GM12874 (cell line): ENCODE measurements at regions not wholly inside any gene's neighbourhood (a gene's known extent, or its start where the extent isn't known, plus 50 kb on each side); places are given as distances from the start of the nearest gene placed in this dataset.

Source experiments
- TF ChIP-seq, protein P1 (sequence below): IDR thresholded peaks from 2 replicates; pipeline ENCODE4 v1.5.1; 2011; ENCODE audit warnings: low read depth, mild to moderate bottlenecking, control low read depth, low read length, moderate library complexity; ENCODE audit not compliant: insufficient read depth

GRCh38 chr4:155114790-155115189 is 93.6 kb upstream of the NPY2R start:
- TF ChIP-seq, protein P1, sequence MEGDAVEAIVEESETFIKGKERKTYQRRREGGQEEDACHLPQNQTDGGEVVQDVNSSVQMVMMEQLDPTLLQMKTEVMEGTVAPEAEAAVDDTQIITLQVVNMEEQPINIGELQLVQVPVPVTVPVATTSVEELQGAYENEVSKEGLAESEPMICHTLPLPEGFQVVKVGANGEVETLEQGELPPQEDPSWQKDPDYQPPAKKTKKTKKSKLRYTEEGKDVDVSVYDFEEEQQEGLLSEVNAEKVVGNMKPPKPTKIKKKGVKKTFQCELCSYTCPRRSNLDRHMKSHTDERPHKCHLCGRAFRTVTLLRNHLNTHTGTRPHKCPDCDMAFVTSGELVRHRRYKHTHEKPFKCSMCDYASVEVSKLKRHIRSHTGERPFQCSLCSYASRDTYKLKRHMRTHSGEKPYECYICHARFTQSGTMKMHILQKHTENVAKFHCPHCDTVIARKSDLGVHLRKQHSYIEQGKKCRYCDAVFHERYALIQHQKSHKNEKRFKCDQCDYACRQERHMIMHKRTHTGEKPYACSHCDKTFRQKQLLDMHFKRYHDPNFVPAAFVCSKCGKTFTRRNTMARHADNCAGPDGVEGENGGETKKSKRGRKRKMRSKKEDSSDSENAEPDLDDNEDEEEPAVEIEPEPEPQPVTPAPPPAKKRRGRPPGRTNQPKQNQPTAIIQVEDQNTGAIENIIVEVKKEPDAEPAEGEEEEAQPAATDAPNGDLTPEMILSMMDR = no peak

DNA sequence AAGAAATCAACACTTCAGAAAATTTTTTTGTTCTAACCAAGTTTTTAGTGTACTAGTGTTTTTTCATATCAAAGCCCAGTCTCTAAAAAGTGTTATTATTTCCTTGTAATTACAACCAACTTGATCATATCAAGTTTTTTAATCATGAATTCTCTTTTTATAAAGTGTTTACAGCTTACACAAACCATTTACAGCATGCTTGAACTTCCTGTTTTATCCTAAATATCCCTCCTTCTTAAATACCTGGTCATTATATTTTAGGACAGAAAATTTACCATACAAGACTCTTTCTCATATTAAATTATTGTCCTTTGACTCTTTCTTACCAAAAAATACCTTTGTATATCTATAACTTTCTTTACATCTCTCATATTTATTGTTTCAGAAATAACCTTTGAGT is 89.4 kb upstream of the NPY2R start:
- TF ChIP-seq, protein P1 = no peak

DNA sequence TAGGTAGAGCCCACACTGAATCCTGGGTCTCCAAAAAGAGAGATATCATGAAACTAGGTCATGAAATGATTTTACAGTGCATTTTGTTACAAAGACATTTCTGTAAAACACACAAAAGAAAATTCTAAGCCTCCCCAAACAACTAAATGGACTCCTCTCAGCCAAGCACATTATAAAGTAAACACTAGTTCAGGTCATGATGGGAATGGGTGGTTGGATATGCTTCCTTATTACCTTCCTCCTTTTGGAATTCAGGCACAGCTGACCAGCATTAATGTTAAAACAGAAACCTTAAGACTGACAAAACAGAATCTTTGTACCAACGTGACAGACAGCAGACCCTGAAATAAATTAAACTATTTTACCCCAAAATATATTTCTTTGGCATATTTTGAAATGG is 87.9 kb upstream of the NPY2R start:
- TF ChIP-seq, protein P1 = no peak

DNA sequence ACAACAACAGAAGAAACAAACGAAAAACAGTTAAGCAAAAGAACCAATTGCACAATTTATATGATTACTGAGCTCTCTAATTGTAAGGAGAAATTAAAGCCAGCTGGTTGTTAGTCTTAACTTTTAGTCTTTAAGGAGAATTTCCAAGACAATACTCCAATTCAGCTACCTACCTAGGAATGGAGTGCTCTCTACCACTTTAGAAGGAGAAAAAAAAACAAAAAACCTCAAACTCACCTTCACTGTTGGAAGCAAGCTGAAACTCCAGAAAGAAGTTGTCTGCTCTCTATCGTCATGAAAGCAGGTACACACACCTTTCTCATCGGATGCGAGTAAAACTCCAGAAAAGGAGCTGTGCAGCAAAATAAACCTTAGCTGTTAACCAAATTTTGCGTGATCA is 86.1 kb upstream of the NPY2R start:
- TF ChIP-seq, protein P1 = no peak

DNA sequence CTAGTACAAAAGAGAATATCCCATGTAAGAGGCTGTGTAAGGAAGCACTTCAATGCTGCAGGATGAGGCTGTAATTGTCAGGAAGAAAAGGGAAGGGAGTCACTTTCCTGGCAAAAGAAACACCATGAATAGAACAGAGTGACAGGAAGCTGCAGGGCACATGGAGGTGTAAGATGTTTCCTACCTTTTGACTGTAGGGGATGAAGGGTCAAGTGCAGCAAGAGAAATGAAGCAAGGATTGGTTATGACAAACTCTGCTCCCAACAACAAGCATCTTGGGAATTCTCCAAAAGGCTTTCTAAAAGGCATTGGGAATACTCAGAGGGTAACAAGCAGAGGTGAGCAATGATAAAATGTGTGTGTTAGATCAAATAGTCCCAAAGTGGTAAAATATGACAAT is 74.3 kb upstream of the NPY2R start:
- TF ChIP-seq, protein P1 = no peak

DNA sequence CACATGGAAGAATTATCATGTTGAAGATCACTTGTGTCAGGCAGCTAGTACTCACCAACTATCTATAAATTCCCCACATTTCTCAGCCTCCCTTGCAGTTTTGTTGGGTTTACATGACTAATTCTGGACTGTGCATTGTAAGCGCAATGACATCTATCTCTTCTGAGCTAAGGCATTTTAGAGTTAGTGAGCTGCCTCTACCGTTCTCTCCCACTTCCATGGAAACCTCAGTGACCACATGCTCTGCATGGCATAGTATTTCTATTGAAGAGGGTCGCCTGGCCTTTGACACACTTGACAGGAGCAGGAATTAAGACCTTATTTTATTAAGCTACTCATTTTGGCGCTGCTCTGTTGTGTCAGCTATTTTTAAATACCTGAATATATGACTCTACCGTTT is 67.5 kb upstream of the NPY2R start:
- TF ChIP-seq, protein P1 = no peak

DNA sequence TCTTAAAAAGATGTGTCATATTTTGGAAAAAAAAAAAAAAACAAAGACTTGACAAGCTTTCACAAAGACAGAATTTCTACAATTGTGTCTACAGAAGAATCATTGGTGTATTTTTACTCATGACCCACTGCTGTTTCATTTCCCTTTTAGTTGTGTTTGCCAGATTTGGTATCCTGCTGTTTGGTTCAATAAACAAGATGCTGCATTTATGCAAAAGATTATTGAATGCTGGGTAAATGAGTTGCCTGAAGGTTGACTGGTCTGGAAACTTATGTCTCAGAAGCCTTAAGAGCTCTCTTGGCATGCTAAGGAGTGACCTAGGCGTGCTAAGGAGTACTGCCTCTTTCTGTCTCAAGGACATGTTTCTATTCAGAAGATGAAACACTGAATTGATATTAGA is 64.9 kb upstream of the NPY2R start:
- TF ChIP-seq, protein P1 = no peak
